ENCODE measurements at regions not wholly inside any gene's neighbourhood (a gene's known extent, or its start where the extent isn't known, plus 50 kb on each side); places are given as distances from the start of the nearest gene placed in this dataset.
"Not testable (repeated sequence)": the region's sequence is repeated elsewhere in the genome, so short reads cannot be mapped to it uniquely, and the experiment has no call there.

DNA sequence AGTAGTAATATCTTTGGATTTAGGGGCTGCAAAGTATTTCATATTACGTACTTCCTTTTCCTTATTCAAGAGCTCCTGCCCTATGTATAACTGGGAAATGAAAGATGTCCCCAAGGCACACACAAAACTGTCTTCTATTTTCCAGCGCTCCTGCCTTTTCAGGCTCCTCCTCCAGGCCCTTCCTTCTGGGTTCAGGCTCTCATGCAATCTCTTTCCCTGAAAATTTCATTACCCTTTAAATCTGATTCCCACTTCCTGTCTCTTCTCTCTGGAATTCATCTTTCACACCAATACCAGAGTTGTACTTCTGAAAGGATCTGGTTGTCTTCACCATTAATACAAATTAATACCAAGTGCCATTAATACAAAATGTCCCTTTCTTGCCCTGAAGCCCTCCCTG is 181.6 kb downstream of the UTRN start:
- DNase-seq (ENCODE audit: low spot score) = no peak
- intact Hi-C loops (cut with DNase I) = no loop called here

GRCh38 chr6:144467172-144467762 is 182.1 kb downstream of the UTRN start:
- intact Hi-C loops (cut with DNase I) = no loop called here
- no peak for DNase-seq (ENCODE audit: low spot score)

GRCh38 chr6:144467921-144468320 is 182.8 kb downstream of the UTRN start:
- DNase-seq (ENCODE audit: low spot score) = no peak
- intact Hi-C loops (cut with DNase I) = no loop called here

GRCh38 chr6:144468709-144469108 is 183.6 kb downstream of the UTRN start:
- intact Hi-C loops (cut with DNase I) = no loop called here
- DNase-seq (ENCODE audit: low spot score) = no peak

- intact Hi-C loops (cut with DNase I) = no loop called here
- DNase-seq (ENCODE audit: low spot score) = no peak
These were observed 184.0 kb downstream of the UTRN start for GRCh38 chr6:144469144-144469575.

DNA sequence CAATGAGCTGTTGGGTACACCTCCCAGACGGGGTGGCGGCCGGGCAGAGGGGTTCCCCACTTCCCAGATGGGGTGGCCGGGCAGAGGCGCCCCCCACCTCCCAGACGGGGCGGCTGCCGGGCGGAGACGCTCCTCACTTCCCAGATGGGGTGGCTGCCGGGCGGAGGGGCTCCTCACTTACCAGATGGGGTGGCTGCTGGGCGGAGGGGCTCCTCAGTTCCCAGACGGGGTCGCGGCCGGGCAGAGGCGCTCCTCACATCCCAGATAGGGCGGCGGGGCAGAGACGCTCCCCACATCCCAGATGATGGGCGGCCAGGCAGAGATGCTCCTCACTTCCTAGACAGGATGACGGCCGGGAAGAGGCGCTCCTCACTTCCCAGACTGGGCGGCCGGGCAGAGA is 185.1 kb downstream of the UTRN start:
- intact Hi-C loops (cut with DNase I) = loop anchor here (10.0 kb wide), 2 partner anchors 255 to 365 kb away; no protein-coding TSS in a partner anchor
- not testable (repeated sequence) for DNase-seq (ENCODE audit: low spot score)

DNA sequence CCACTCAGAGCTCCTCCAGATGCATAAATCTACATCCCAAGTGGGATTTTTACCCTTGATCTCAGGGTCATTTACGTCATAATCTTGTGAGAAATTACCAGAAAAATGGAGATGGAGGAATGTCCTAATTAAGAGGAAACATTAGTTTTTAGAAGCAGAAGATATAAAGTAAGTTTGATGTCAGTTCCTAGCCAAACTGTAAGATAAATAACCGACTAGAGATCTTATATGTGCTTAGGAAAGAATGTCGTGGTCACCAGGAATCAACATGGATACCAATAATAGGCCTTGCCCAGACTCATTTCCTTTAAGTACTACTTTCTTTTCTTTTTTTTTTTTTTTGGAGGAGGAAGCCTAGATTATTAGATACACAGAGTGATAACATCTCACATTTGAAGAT is 186.9 kb downstream of the UTRN start:
- DNase-seq (ENCODE audit: low spot score) = no peak
- intact Hi-C loops (cut with DNase I) = loop anchor here (10.0 kb wide), 2 partner anchors 257 to 367 kb away; no protein-coding TSS in a partner anchor

DNA sequence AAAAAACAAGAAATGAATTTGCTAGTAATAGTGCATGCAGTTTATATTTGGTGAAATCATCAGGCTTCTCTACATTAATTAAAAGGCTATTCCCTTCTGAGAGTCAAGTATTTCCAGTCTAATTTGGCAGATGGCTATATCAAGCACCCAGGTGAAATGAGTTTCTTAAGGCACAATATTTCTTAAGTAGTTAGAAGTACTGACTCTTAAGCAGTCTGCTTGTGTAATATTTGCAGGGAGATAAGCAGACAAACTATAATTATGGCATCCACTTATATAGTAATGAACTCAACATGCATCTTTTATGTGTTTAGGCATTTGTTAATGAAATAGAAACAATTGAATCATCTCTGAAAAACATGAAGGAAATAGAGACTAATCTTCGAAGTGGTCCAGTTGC is 189.2 kb downstream of the UTRN start:
- no peak for DNase-seq (ENCODE audit: low spot score)
- intact Hi-C loops (cut with DNase I) = loop anchor here (10.0 kb wide), 2 partner anchors 259 to 369 kb away; no protein-coding TSS in a partner anchor

GRCh38 chr6:144474904-144475303 is 189.8 kb downstream of the UTRN start:
- intact Hi-C loops (cut with DNase I) = loop anchor here (10.0 kb wide), 2 partner anchors 260 to 370 kb away; no protein-coding TSS in a partner anchor

GRCh38 chr6:144475411-144475810 is 190.3 kb downstream of the UTRN start:
- DNase-seq (ENCODE audit: low spot score) = no peak
- intact Hi-C loops (cut with DNase I) = loop anchor here (10.0 kb wide), 2 partner anchors 261 to 371 kb away; no protein-coding TSS in a partner anchor

More at GRCh38 chr6:144474904-144475303, 189.8 kb downstream of the UTRN start:
- DNase-seq (ENCODE audit: low spot score) = no peak

GRCh38 chr6:144476286-144476685 is 191.2 kb downstream of the UTRN start:
- no peak for DNase-seq (ENCODE audit: low spot score)
- intact Hi-C loops (cut with DNase I) = loop anchor here (10.0 kb wide), 2 partner anchors 261 to 371 kb away; no protein-coding TSS in a partner anchor

DNA sequence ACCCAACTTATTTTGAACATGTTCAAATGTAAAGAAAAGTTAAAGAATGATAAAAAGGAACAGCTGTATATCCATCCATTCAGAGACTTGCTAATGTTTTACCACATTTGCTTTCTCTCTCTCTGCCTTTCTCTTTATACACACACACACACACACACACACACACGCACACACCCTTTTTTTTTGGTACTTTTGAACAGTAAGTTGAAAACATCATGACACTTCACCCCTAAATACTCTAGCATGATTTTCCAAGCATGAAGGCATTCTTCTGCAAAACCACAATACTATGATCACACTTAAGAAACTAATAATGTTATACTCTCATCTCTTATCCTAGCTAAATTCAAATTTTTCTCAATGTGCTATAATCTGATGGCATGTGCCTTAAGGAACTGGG is 192.3 kb downstream of the UTRN start:
- intact Hi-C loops (cut with DNase I) = loop anchor here (10.0 kb wide), 2 partner anchors 263 to 373 kb away; no protein-coding TSS in a partner anchor

DNA sequence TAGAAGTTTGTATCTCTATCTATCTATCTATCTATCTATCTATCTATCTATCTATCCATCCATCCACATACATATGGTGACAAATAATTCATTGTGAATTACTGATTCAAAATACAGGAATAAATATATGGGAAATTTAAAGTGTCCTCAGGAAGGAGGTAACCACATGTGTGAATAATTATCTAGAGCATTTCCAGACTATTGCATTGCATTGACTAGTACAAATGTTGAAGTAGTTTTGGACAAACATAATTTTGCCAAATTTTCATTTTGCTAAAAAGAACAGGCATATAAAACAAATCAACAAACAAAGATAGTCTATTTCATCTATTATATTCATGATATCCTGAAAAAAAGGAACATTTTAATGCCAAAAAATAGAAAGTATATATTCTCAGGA is 192.7 kb downstream of the UTRN start:
- intact Hi-C loops (cut with DNase I) = loop anchor here (10.0 kb wide), 2 partner anchors 263 to 373 kb away; no protein-coding TSS in a partner anchor
- no peak for DNase-seq (ENCODE audit: low spot score)

More for the DNA sequence above, 192.3 kb downstream of the UTRN start:
- DNase-seq (ENCODE audit: low spot score) = no peak

DNA sequence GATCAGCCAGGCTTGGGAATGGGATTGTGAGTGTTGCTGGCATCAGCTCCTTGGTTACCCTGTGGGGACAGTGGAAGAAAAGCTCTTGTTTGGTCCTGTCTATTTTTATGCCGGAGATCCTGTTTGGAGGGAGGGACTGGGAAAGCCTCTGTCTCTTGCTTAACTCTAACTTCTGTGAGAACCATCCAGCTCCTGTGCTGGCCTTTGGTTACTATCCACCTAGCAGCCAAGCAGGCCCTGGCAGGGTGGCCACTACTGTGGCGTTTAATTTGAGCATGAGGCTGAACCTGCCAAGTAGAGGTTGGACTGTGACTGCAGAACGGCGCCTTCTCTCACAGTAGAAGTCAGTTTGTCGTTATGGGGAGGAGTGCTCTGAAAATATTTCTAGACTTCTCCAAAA is 193.3 kb downstream of the UTRN start:
- peak; percentile 80 for DNase-seq (ENCODE audit: low spot score)
- intact Hi-C loops (cut with DNase I) = loop anchor here (10.0 kb wide), 2 partner anchors 264 to 374 kb away; no protein-coding TSS in a partner anchor

DNA sequence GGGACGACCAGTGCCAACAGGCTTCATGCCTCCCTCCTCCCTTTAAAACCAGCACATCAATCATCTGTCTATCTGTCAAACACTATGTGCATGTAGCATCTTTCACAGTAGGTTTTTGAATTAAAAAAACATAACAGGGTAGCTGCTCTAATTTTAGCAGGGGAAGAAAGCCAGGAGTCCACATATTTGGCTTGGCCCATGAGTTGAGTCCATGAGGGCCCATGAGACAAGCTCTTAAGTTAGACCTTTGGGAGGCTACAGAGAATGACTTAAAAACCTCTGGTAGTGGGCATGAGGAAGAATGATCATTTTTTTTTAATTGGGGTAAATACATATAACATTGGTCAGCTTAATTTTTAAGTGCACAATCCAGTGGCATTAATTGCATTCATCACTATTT is 194.9 kb downstream of the UTRN start:
- DNase-seq (ENCODE audit: low spot score) = no peak
- intact Hi-C loops (cut with DNase I) = loop anchor here (5.0 to 10.0 kb wide), 3 partner anchors 265 to 375 kb away; no protein-coding TSS in a partner anchor

GRCh38 chr6:144480473-144480872 is 195.3 kb downstream of the UTRN start:
- intact Hi-C loops (cut with DNase I) = loop anchor here in 1 of 2 donors (5.0 kb wide), 1 partner anchor 373 kb away; no protein-coding TSS in a partner anchor
- DNase-seq (ENCODE audit: low spot score) = no peak

DNA sequence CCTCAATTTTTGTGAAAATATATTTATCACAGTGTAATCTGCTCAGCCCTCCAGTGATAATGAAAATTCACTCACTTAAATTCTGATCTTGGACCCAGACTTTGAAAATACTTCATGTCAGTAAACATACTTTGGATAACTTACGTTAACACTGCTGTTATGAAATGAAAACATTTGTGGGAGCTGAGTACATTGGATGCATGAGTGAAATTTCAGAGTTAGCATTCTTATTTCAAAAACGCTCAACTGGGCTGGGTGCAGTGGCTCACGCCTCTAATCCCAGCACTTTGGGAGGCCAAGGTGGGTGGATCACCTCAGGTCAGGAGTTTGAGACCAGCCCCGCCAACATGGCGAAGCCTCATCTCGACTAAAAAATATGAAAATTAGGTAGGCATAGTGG is 196.4 kb downstream of the UTRN start:
- intact Hi-C loops (cut with DNase I) = loop anchor here (1.0 to 5.0 kb wide), 2 partner anchors 199 to 374 kb away; no protein-coding TSS in a partner anchor
- no peak for DNase-seq (ENCODE audit: low spot score)

DNA sequence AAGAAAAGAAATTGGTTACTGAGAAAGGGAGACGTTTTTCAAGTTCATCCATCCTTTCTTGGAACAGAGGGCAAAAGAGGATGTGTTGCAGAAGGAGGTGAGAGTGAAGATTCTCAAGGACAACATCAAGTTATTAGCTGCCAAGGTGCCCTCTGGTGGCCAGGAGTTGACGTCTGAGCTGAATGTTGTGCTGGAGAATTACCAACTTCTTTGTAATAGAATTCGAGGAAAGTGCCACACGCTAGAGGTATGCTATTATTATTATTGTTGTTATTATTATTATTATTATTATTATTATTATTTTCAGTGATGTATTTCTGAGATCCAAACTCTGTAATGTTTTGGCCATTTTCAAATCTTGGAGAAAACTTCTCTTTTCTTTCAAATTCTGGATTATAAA is 197.0 kb downstream of the UTRN start:
- intact Hi-C loops (cut with DNase I) = loop anchor here in 1 of 2 donors (5.0 kb wide), 1 partner anchor 375 kb away; no protein-coding TSS in a partner anchor
- DNase-seq (ENCODE audit: low spot score) = peak; percentile 89

GRCh38 chr6:144485531-144485930 is 200.4 kb downstream of the UTRN start:
- intact Hi-C loops (cut with DNase I) = no loop called here
- DNase-seq (ENCODE audit: low spot score) = no peak

- intact Hi-C loops (cut with DNase I) = no loop called here
- DNase-seq (ENCODE audit: low spot score) = no peak
These were observed 203.5 kb downstream of the UTRN start for GRCh38 chr6:144488590-144488989.
